Right lobe of liver (tissue), 4 donors: ENCODE measurements at regions not wholly inside any gene's neighbourhood (a gene's known extent, or its start where the extent isn't known, plus 50 kb on each side); places are given as distances from the start of the nearest gene placed in this dataset.

Source experiments
- POLR2A ChIP-seq: fragments of 450-650 bp; IDR thresholded peaks from one replicate; pipeline ENCODE4 v1.6.1; 2017; ENCODE audit warnings: antibody characterized with exemption, mild to moderate bottlenecking
- TF ChIP-seq, protein P1 (sequence below), 4 donors: fragments of 200-600 bp in 3 of 4; fragments of 450-650 bp in 1 of 4; IDR thresholded peaks; one replicate each; pipeline versions ENCODE4 v1.5.1 to v1.8.0; 2016 to 2022; ENCODE audit warnings: antibody characterized with exemption in 4 of 4, mild to moderate bottlenecking in 2 of 4
- donor health status: DM: no; HTN: no; CAD: no.
- donor health status: DM: no; HTN: no; CAD: no.
- donor health status: DM: no; HTN: yes; CAD: no.

DNA sequence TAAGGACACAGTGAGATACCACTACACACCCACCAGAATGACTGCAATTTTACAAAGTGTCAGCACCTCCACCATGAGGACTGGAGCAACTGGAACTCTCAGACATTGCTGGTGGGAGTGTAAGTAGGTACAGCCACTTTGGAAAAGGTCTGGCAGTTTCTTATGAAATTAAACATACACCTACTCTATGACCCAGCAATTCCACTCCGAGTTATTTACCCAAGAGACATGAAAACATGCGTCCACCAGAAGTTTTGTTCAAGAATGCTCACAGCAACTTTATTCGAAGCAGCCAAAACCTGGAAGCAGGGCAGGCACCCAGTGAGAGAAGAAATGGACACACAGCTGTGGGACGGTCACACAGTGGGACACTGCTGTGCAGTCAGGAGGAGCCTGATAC lies 384.0 kb downstream of the SOX9 start:
- TF ChIP-seq, protein P1, sequence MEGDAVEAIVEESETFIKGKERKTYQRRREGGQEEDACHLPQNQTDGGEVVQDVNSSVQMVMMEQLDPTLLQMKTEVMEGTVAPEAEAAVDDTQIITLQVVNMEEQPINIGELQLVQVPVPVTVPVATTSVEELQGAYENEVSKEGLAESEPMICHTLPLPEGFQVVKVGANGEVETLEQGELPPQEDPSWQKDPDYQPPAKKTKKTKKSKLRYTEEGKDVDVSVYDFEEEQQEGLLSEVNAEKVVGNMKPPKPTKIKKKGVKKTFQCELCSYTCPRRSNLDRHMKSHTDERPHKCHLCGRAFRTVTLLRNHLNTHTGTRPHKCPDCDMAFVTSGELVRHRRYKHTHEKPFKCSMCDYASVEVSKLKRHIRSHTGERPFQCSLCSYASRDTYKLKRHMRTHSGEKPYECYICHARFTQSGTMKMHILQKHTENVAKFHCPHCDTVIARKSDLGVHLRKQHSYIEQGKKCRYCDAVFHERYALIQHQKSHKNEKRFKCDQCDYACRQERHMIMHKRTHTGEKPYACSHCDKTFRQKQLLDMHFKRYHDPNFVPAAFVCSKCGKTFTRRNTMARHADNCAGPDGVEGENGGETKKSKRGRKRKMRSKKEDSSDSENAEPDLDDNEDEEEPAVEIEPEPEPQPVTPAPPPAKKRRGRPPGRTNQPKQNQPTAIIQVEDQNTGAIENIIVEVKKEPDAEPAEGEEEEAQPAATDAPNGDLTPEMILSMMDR (IDR thresholded peaks at IDR 0.05) = no peak
- no peak for TF ChIP-seq POLR2A
